GM18951 (cell line): ENCODE measurements at regions not wholly inside any gene's neighbourhood (a gene's known extent, or its start where the extent isn't known, plus 50 kb on each side); places are given as distances from the start of the nearest gene placed in this dataset.

Experiments
- POLR2A ChIP-seq: IDR thresholded peaks from 4 replicates; pipeline ENCODE4 v1.6.1; 2011; ENCODE audit warnings: mild to moderate bottlenecking; ENCODE audit not compliant: insufficient read length, insufficient read depth; ENCODE audit errors: extremely low read depth
- in situ Hi-C: fragments of 300-500 bp; cut with MboI; formaldehyde crosslinking; loops from one replicate; pipeline ENCODE4 v1.12.0; 2022; ENCODE audit warnings: low sequenced_read_pairs, mixed read lengths, inconsistent platforms; ENCODE audit not compliant: unreplicated experiment

- in situ Hi-C loops = no loop called here
- no peak for TF ChIP-seq POLR2A
Observed at GRCh38 chr21:27108228-27108627, 141.3 kb upstream of the ADAMTS5 start.

DNA sequence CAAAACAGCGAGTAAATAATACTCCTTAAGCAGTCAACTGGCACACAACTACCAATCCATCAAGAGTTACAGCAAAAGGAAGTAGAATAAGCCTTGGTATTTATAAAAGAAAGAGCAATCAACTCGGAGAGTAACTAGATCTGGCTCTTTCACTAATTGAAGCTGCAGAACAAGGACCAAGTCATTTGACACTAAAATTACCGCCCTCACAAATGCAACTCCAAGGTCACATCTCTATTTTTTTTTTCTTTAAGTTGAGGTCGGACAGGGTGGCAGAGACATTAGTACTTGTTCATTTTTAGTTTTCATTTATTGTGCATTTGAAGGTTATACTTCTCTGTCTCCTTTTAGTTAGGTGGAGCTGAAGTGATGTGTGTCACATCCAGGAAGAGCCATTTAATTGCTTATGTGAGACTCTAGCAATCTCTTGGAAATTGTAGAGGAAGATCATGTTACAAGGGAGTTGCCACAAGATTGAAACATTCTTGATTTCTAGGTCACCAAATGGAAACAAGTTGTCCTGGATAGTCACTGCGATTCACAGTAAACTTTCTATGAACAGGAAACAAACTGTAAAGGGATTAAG lies 138.1 kb upstream of the ADAMTS5 start:
- in situ Hi-C loops = no loop called here
- TF ChIP-seq POLR2A = no peak

GRCh38 chr21:27103768-27104167 lies 136.9 kb upstream of the ADAMTS5 start:
- in situ Hi-C loops = no loop called here
- TF ChIP-seq POLR2A = no peak

DNA sequence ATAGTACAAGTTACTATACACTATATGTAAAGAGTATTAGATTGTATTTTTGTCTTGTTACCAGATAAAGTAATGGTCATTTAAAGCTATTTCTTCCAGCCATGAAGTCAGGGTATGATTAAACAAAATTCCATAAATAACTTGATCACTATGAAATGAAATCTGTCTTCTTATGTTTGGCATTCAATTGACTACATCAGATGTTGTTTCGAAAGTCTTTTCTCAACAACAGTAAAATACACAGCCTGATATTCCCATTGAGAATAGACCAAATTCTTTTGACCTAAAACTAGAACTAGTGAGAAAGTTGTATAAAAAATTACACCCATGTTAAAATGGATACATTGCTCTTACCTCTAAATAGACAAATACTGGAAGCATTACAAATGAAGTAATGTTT lies 134.6 kb upstream of the ADAMTS5 start:
- in situ Hi-C loops = no loop called here
- TF ChIP-seq POLR2A = no peak

- in situ Hi-C loops = no loop called here
Observed at GRCh38 chr21:27094184-27094948, 127.5 kb upstream of the ADAMTS5 start.

DNA sequence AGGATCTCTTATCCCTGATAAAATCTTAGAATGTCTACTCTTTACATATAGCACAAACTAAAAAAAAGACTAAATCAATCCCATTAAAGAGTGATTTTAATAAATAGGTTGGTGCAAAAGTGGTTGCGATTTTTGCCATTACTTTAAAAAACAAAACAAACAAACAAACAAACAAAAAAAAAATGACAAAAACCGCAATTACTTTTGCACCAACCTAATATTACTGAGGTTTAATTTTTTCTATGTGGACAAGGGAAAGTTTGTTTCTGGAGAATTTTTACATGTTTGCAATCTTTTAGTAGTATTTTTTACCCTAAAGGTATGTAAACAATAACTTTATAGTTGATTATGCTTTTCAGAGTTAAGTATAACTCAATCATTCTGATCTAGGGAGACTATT lies 119.7 kb upstream of the ADAMTS5 start:
- in situ Hi-C loops = no loop called here
- no peak for TF ChIP-seq POLR2A

More at GRCh38 chr21:27094184-27094948, 127.5 kb upstream of the ADAMTS5 start:
- TF ChIP-seq POLR2A = no peak

- TF ChIP-seq POLR2A = no peak
- in situ Hi-C loops = no loop called here
Observed at GRCh38 chr21:27086186-27086585, 119.3 kb upstream of the ADAMTS5 start.

DNA sequence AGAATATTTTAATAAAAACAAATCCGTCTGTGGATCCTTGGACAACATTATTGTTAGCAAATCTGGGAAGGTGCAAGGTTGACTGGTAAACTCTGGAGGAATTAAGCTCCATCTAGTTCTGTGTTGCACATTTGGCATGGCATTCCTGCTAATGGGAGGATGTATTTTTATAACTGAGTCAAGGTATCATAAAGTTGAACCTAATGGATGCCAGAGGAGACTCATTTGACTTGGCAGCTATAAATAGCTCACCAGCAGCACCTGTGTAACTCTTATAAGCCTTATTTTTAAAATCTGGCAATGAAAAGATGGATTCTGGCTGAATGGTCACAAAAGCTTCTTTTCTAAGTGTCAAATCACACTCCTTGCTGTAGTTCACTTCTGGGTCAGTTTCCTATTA lies 118.5 kb upstream of the ADAMTS5 start:
- no peak for TF ChIP-seq POLR2A
- in situ Hi-C loops = no loop called here

DNA sequence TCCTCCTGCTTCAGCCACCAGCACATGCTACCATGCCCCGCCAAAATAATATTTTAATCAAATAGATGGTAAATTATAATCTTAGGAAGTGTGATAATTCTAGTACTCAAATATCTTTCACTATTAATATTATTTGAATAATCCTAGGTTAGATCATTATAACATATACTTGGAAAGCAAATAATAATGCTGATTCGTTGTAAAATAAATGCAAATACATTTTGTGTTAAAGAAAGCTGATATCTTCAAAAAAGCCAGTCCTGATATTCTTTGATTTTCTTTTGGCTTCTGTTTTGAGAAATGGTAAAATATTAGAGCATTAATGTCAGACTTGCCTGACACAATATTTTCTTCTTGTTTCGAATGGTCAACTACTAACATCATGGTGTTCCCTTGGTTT lies 116.3 kb upstream of the ADAMTS5 start:
- in situ Hi-C loops = no loop called here
- no peak for TF ChIP-seq POLR2A

GRCh38 chr21:27082431-27083010 lies 115.6 kb upstream of the ADAMTS5 start:
- no peak for TF ChIP-seq POLR2A
- in situ Hi-C loops = no loop called here

- TF ChIP-seq POLR2A = no peak
- in situ Hi-C loops = no loop called here
Observed at GRCh38 chr21:27079636-27080240, 112.8 kb upstream of the ADAMTS5 start.

GRCh38 chr21:27078915-27079314 lies 112.0 kb upstream of the ADAMTS5 start:
- in situ Hi-C loops = no loop called here

GRCh38 chr21:27077501-27077900 lies 110.6 kb upstream of the ADAMTS5 start:
- in situ Hi-C loops = no loop called here
- TF ChIP-seq POLR2A = no peak

More at GRCh38 chr21:27078915-27079314, 112.0 kb upstream of the ADAMTS5 start:
- TF ChIP-seq POLR2A = no peak
